GM12878 (cell line): ENCODE measurements at regions not wholly inside any gene's neighbourhood (a gene's known extent, or its start where the extent isn't known, plus 50 kb on each side); places are given as distances from the start of the nearest gene placed in this dataset.

Experiments used
- CREM ChIP-seq: IDR thresholded peaks from 2 replicates; pipeline ENCODE4 v1.6.1; 2014; ENCODE audit warnings: antibody characterized with exemption, low read depth
- EGR1 ChIP-seq, 2 experiments: IDR thresholded peaks; 1 replicate in 1 of 2; 2 replicates in 1 of 2; pipeline ENCODE4 v1.6.1; 2011 to 2012; ENCODE audit warnings: low read depth in 2 of 2, low read length in 2 of 2, borderline replicate concordance in 1 of 2, mild to moderate bottlenecking in 1 of 2, moderate library complexity in 1 of 2
- NFYB ChIP-seq: IDR thresholded peaks from 2 replicates; pipeline ENCODE4 v1.6.1; 2011; ENCODE audit warnings: low read depth, mild to moderate bottlenecking, low read length, improper control_type of control experiment, moderate library complexity; ENCODE audit not compliant: insufficient read depth
- RFX5 ChIP-seq: IDR thresholded peaks from 2 replicates; pipeline ENCODE4 v1.6.1; 2011; ENCODE audit warnings: low read depth, low read length, improper control_type of control experiment
- SP1 ChIP-seq: IDR thresholded peaks from one replicate; pipeline ENCODE4 v1.6.1; 2011; ENCODE audit warnings: low read depth, low read length
- TF ChIP-seq, protein P1 (sequence below): fragments of 450-650 bp; formaldehyde crosslinking; IDR thresholded peaks from 2 replicates; pipeline ENCODE4 v1.5.0; 2022; ENCODE audit warnings: mild to moderate bottlenecking, missing genetic modification characterization

GRCh38 chr5:147017621-147018020 is 139.1 kb upstream of the PPP2R2B start:
- TF ChIP-seq RFX5 (no peak), SP1 (no peak), EGR1 (IDR thresholded peaks at IDR 0.05; ENCODE audit: borderline replicate concordance in 1 of 2, low read depth in 2 of 2, low read length in 2 of 2) (no peak), NFYB (no peak), CREM (no peak)
- TF ChIP-seq, protein P1, sequence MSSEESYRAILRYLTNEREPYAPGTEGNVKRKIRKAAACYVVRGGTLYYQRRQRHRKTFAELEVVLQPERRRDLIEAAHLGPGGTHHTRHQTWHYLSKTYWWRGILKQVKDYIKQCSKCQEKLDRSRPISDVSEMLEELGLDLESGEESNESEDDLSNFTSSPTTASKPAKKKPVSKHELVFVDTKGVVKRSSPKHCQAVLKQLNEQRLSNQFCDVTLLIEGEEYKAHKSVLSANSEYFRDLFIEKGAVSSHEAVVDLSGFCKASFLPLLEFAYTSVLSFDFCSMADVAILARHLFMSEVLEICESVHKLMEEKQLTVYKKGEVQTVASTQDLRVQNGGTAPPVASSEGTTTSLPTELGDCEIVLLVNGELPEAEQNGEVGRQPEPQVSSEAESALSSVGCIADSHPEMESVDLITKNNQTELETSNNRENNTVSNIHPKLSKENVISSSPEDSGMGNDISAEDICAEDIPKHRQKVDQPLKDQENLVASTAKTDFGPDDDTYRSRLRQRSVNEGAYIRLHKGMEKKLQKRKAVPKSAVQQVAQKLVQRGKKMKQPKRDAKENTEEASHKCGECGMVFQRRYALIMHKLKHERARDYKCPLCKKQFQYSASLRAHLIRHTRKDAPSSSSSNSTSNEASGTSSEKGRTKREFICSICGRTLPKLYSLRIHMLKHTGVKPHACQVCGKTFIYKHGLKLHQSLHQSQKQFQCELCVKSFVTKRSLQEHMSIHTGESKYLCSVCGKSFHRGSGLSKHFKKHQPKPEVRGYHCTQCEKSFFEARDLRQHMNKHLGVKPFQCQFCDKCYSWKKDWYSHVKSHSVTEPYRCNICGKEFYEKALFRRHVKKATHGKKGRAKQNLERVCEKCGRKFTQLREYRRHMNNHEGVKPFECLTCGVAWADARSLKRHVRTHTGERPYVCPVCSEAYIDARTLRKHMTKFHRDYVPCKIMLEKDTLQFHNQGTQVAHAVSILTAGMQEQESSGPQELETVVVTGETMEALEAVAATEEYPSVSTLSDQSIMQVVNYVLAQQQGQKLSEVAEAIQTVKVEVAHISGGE (CRISPR knock-in tag), result no peak
